HepG2 (cell line): ENCODE measurements at regions not wholly inside any gene's neighbourhood (a gene's known extent, or its start where the extent isn't known, plus 50 kb on each side); places are given as distances from the start of the nearest gene placed in this dataset.

Experiments
- ATAC-seq: fragments of 200-7000 bp; cut with Tn5 transposase; 3 replicates; pipeline ENCODE4 v1.9.1; 2020; ENCODE audit warnings: mild to moderate bottlenecking, moderate library complexity
- BruUV-seq: library from RNA; stranded (reverse); fragments of 400-500 nt; replicated peaks from 2 replicates; lab custom pipeline; 2021; lab: Mats Ljungman, UMichigan
- CTCF ChIA-PET: fragments of 300-600 bp; formaldehyde crosslinking; extraction: SDS; loops from one replicate; lab custom pipeline; 2021; ENCODE audit warnings: low total read pairs, inconsistent platforms, low intra/inter-chr PET ratio; lab: Yijun Ruan, JAX
- POLR2A ChIA-PET: fragments of 350-600 bp; sonication (Branson Sonifier 250); formaldehyde crosslinking; loops from one replicate; lab custom pipeline; 2020; ENCODE audit warnings: antibody characterized with exemption, inconsistent platforms; lab: Yijun Ruan, JAX
- DNase-seq: peaks from one replicate; pipeline ENCODE4 v3.0.0-alpha.2; 2015; ENCODE audit warnings: low spot score
- FAIRE-seq: peaks from 3 replicates; lab custom pipeline; 2011; peaks lifted over from hg19 to GRCh38; lab: Jason Lieb, UNC
- H2AFZ ChIP-seq: one replicate; pipeline ENCODE4 v1.6.1; 2011; ENCODE audit warnings: low read length, inconsistent platforms
- H3K27ac ChIP-seq: fragments of 300-600 bp; 3 replicates; pipeline ENCODE4 v1.8.0; 2011; ENCODE audit warnings: mixed run types, mild to moderate bottlenecking, mixed read lengths, low read length, inconsistent platforms; ENCODE audit not compliant: insufficient read depth; ENCODE audit errors: extremely low read length
- H3K27me3 ChIP-seq, 2 experiments: fragments of 200-600 bp in 1 of 2; 2 replicates in 1 of 2; 3 replicates in 1 of 2; pipeline versions ENCODE4 v1.6.0 to v1.8.0; 2011; ENCODE audit warnings: low read length in 2 of 2, mild to moderate bottlenecking in 2 of 2, moderate library complexity in 2 of 2, inconsistent platforms in 1 of 2; ENCODE audit not compliant: insufficient read depth in 2 of 2, control insufficient read depth in 1 of 2
- H3K36me3 ChIP-seq, 2 experiments: fragments of 200-600 bp in 1 of 2; replicated peaks in 1 of 2; 2 replicates in 1 of 2; 3 replicates in 1 of 2; pipeline versions ENCODE4 v1.5.1 to v1.8.0; 2011; ENCODE audit warnings: low read length in 2 of 2, inconsistent platforms in 1 of 2; ENCODE audit not compliant: insufficient read depth in 2 of 2, control insufficient read depth in 1 of 2
- H3K4me1 ChIP-seq: 2 replicates; pipeline ENCODE4 v1.5.1; 2012; ENCODE audit warnings: low read length, inconsistent platforms; ENCODE audit not compliant: insufficient read depth
- H3K4me2 ChIP-seq: 2 replicates; pipeline ENCODE4 v1.6.0; 2011; ENCODE audit warnings: low read depth, low read length, inconsistent platforms
- H3K4me3 ChIP-seq, 3 experiments: fragments of 200-600 bp in 1 of 3; sonication (generic), shearing (Covaris generic) in 1 of 3; replicated peaks in 1 of 3; 2 replicates each; pipeline ENCODE4 v1.5.1; 2011 to 2016; ENCODE audit warnings: low read length in 3 of 3, inconsistent platforms in 2 of 3, low read depth in 2 of 3, mild to moderate bottlenecking in 2 of 3, control low read depth in 1 of 3, mixed read lengths in 1 of 3; ENCODE audit not compliant: insufficient read depth in 1 of 3
- H3K79me2 ChIP-seq: one replicate; pipeline ENCODE4 v1.6.1; 2011; ENCODE audit warnings: low read length, inconsistent platforms; ENCODE audit not compliant: insufficient read depth
- H3K9ac ChIP-seq: 2 replicates; pipeline ENCODE4 v1.6.0; 2011; ENCODE audit warnings: mild to moderate bottlenecking, low read depth, low read length, inconsistent platforms; ENCODE audit not compliant: insufficient read depth
- H3K9me3 ChIP-seq: 2 replicates; pipeline ENCODE4 v1.5.1; 2012; ENCODE audit warnings: mild to moderate bottlenecking, low read length
- H4K20me1 ChIP-seq: 2 replicates; pipeline ENCODE4 v1.6.0; 2011; ENCODE audit warnings: inconsistent platforms, mild to moderate bottlenecking, low read length, moderate library complexity; ENCODE audit not compliant: insufficient read depth
- BRCA1 ChIP-seq: sonication (generic); formaldehyde crosslinking; IDR thresholded peaks from 2 replicates; pipeline ENCODE4 v1.4.0; 2020; ENCODE audit warnings: missing genetic modification reagents
- CHD2 ChIP-seq: IDR thresholded peaks from 2 replicates; pipeline ENCODE4 v1.6.1; 2011; ENCODE audit warnings: low read depth, low read length, improper control_type of control experiment
- E2F1 ChIP-seq: sonication (generic); formaldehyde crosslinking; IDR thresholded peaks from 2 replicates; pipeline ENCODE4 v1.5.0; 2020; ENCODE audit warnings: missing genetic modification reagents
- FOSL2 ChIP-seq: sonication (generic); formaldehyde crosslinking; IDR thresholded peaks from 2 replicates; pipeline ENCODE4 v1.4.0; 2020; ENCODE audit warnings: missing genetic modification reagents
- GFI1 ChIP-seq: sonication (generic); formaldehyde crosslinking; IDR thresholded peaks from 2 replicates; pipeline ENCODE4 v1.5.0; 2020; ENCODE audit warnings: missing genetic modification reagents, mild to moderate bottlenecking, borderline replicate concordance
- MAX ChIP-seq: IDR thresholded peaks from 2 replicates; pipeline ENCODE4 v1.6.1; 2012; ENCODE audit warnings: inconsistent platforms
- MXI1 ChIP-seq: IDR thresholded peaks from 3 replicates; pipeline ENCODE4 v1.6.1; 2012; ENCODE audit warnings: low read depth, low read length, inconsistent platforms, borderline replicate concordance
- NBN ChIP-seq: fragments of 450-650 bp; conservative IDR thresholded peaks from 2 replicates; pipeline ENCODE4 v1.6.1; 2017
- PHB2 ChIP-seq: fragments of 450-650 bp; IDR thresholded peaks from 2 replicates; pipeline ENCODE4 v1.6.1; 2018; ENCODE audit not compliant: partially characterized antibody
- PHF21A ChIP-seq: sonication (generic); formaldehyde crosslinking; IDR thresholded peaks from 2 replicates; pipeline ENCODE4 v1.5.0; 2020; ENCODE audit warnings: mild to moderate bottlenecking, missing genetic modification reagents
- SAP130 ChIP-seq: IDR thresholded peaks from 2 replicates; pipeline ENCODE4 v1.6.1; 2016; ENCODE audit warnings: low read depth
- SMC3 ChIP-seq: IDR thresholded peaks from 2 replicates; pipeline ENCODE4 v1.6.1; 2011; ENCODE audit warnings: low read length, improper control_type of control experiment
- SOX13 ChIP-seq, 3 experiments: fragments of 450-650 bp in 1 of 3; sonication (generic) in 1 of 3; formaldehyde crosslinking in 1 of 3; IDR thresholded peaks in 2 of 3; conservative IDR thresholded peaks in 1 of 3; 2 replicates each; pipeline versions ENCODE4 v1.5.0 to v1.6.1; 2016 to 2020; ENCODE audit warnings: antibody characterized with exemption in 1 of 3, mild to moderate bottlenecking in 1 of 3, missing compliant biosample characterization in 1 of 3, missing genetic modification reagents in 1 of 3, moderate library complexity in 1 of 3
- TMF1 ChIP-seq: sonication (generic); formaldehyde crosslinking; IDR thresholded peaks from 2 replicates; pipeline ENCODE4 v1.8.1; 2022; ENCODE audit warnings: low read depth, missing genetic modification reagents
- ZKSCAN8 ChIP-seq: IDR thresholded peaks from 2 replicates; pipeline ENCODE4 v1.6.1; 2016; ENCODE audit warnings: borderline replicate concordance, missing genetic modification reagents, missing compliant biosample characterization
- ZNF160 ChIP-seq: sonication (generic); formaldehyde crosslinking; IDR thresholded peaks from 2 replicates; pipeline ENCODE4 v1.8.0; 2022; ENCODE audit warnings: mild to moderate bottlenecking, inconsistent platforms, missing genetic modification reagents
- ZNF367 ChIP-seq: sonication (generic); formaldehyde crosslinking; IDR thresholded peaks from 2 replicates; pipeline ENCODE4 v1.4.0; 2020; ENCODE audit warnings: missing genetic modification reagents, borderline replicate concordance
- ZNF660 ChIP-seq: sonication (generic); formaldehyde crosslinking; IDR thresholded peaks from 2 replicates; pipeline ENCODE4 v1.5.1; 2020; ENCODE audit warnings: mild to moderate bottlenecking, low read depth, missing genetic modification reagents, borderline replicate concordance
- ZNF839 ChIP-seq: sonication (generic); formaldehyde crosslinking; IDR thresholded peaks from 2 replicates; pipeline ENCODE4 v1.4.0; 2020; ENCODE audit warnings: missing genetic modification reagents, mild to moderate bottlenecking, borderline replicate concordance
- WGBS: methylation state at CpG from one replicate; pipeline ENCODE4 v1.1.6; 2017; ENCODE audit warnings: low lambda C conversion rate; 5-methylcytosine and 5-hydroxymethylcytosine counted together
- in situ Hi-C: cut with HindIII; loops from 2 replicates; pipeline ENCODE4 v1.10.0; 2017; ENCODE audit warnings: low pct_unique_long_range_greater_than_20kb; ENCODE audit not compliant: extremely low pct_ligation_motif_present
- intact Hi-C: fragments of 100-400 bp; cut with micrococcal nuclease; formaldehyde crosslinking; loops from one replicate; pipeline ENCODE4 v1.10.0; 2022; ENCODE audit not compliant: unreplicated experiment
- TF ChIP-seq, protein P1 (sequence below): sonication (generic); formaldehyde crosslinking; IDR thresholded peaks from 2 replicates; pipeline ENCODE4 v1.8.1; 2023; ENCODE audit warnings: mild to moderate bottlenecking, missing genetic modification reagents, borderline replicate concordance

DNA sequence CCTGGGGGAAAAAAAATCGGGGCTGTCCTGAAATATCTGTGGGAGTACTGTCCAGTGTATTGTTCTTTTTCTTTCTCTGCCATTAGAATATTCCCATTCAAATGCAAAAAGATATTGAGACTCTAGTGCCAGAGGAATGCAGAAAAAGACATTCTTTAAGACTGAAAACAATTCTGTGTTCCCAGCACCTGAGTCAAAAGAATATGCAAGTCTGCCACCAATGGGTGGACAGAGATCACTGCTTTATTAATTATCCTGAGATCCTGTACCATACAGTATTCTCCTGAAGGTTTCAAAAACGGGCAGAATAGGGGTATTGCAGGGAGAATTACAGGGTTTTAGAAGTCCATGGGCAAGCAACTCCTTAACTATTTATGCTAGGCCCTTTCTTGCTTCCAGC is 361.8 kb downstream of the C12orf50 start:
- no peaks in the 10 kb centered on the region for H3K4me1 ChIP-seq
- ChIA-PET POLR2A (no interaction called here), CTCF (no interaction called here)
- no peaks in the 10 kb centered on the region for H3K27me3 ChIP-seq
- no peaks in the 10 kb centered on the region for H3K36me3 ChIP-seq
- no TSS peak for BruUV-seq
- ATAC-seq (no peak), FAIRE-seq (no peak), DNase-seq (no peak)
- no peak overlapping the region for H3K9ac ChIP-seq
- H3K9me3 ChIP-seq = peaks cover 28% of the 10 kb centered on the region
- H3K4me3 ChIP-seq = no peak overlapping the region
- H3K4me2 ChIP-seq = no peak overlapping the region
- no peak overlapping the region for H2AFZ ChIP-seq
- WGBS = 0% methylated on average over 2 of the region's 2 CpGs
- H3K79me2 ChIP-seq = no peaks in the 10 kb centered on the region
- intact Hi-C loops = no loop called here
- no peak overlapping the region for H3K27ac ChIP-seq
- no peaks in the 10 kb centered on the region for H4K20me1 ChIP-seq
- in situ Hi-C loops = no loop called here
- TF ChIP-seq ZNF839 (no peak), TMF1 (CRISPR knock-in tag) (no peak), ZNF660 (CRISPR knock-in tag) (no peak), PHF21A (CRISPR knock-in tag) (no peak), SOX13 (IDR thresholded peaks at IDR 0.05) (no peak), SOX13 (CRISPR knock-in tag; conservative IDR thresholded peaks at IDR 0.05 in 1 of 2, IDR thresholded peaks at IDR 0.05 in 1 of 2) (no peak), FOSL2 (no peak), ZKSCAN8 (CRISPR knock-in tag) (no peak), MXI1 (no peak), E2F1 (no peak), MAX (no peak), SAP130 (no peak), CHD2 (no peak), ZNF160 (no peak), PHB2 (no peak), ZNF367 (CRISPR knock-in tag) (no peak), BRCA1 (no peak), NBN (no peak), SMC3 (no peak), GFI1 (CRISPR knock-in tag) (no peak)
- TF ChIP-seq, protein P1, sequence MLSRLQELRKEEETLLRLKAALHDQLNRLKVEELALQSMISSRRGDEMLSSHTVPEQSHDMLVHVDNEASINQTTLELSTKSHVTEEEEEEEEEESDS (CRISPR knock-in tag) = no peak
- TF ChIP-seq, all 625 proteins: peak for 0
